ENCODE measurements at regions not wholly inside any gene's neighbourhood (a gene's known extent, or its start where the extent isn't known, plus 50 kb on each side); places are given as distances from the start of the nearest gene placed in this dataset.

GRCh38 chr11:116144387-116144958 lies 628.3 kb downstream of the BUD13 start:
- H3K4me1 ChIP-seq = no peaks in the 10 kb centered on the region
- TF ChIP-seq POLR2A (IDR thresholded peaks at IDR 0.05) = no peak
- no peak for TF ChIP-seq CTCF (IDR thresholded peaks at IDR 0.05)
- no peaks in the 10 kb centered on the region for H3K27me3 ChIP-seq
- ATAC-seq = no peak
- H3K36me3 ChIP-seq (replicated peaks in 1 of 2; ENCODE audit: insufficient read depth in 1 of 2, low read depth in 2 of 2) = no peaks in the 10 kb centered on the region
- no peaks in the 10 kb centered on the region for H3K9me3 ChIP-seq
- no peak overlapping the region for H3K27ac ChIP-seq
- DNase-seq = no peak
- intact Hi-C loops (cut with DNase I) = no loop called here
- 78 to 80% methylated on average over 16 to 17 of the region's 17 CpGs for WGBS, 2 donors
- H3K4me3 ChIP-seq = no peak overlapping the region

- intact Hi-C loops (cut with DNase I) = no loop called here
- Histone ChIP-seq H3K27ac (no peak overlapping the region), H3K27me3 (no peaks in the 10 kb centered on the region), H3K4me3 (no peak overlapping the region), H3K9me3 (no peaks in the 10 kb centered on the region), H3K36me3 (replicated peaks in 1 of 2; ENCODE audit: insufficient read depth in 1 of 2, low read depth in 2 of 2) (no peaks in the 10 kb centered on the region), H3K4me1 (no peaks in the 10 kb centered on the region)
- TF ChIP-seq CTCF (IDR thresholded peaks at IDR 0.05) (no peak), POLR2A (IDR thresholded peaks at IDR 0.05) (no peak)
- no peak for ATAC-seq
- WGBS, 2 donors = 79 to 88% methylated on average over 6 of the region's 6 CpGs
- no peak for DNase-seq
Observed at GRCh38 chr11:116138280-116138679, 634.1 kb upstream of the CADM1 start.

- no peak for ATAC-seq
- 40 to 48% methylated on average over 2 of the region's 2 CpGs for WGBS, 2 donors
- intact Hi-C loops (cut with DNase I) = no loop called here
Observed at GRCh38 chr11:116137753-116138152, 633.5 kb upstream of the CADM1 start.

GRCh38 chr11:116136987-116137674 lies 632.9 kb upstream of the CADM1 start:
- intact Hi-C loops (cut with DNase I) = no loop called here
- H3K4me1 ChIP-seq = no peaks in the 10 kb centered on the region
- no peak overlapping the region for H3K27ac ChIP-seq
- no peak overlapping the region for H3K4me3 ChIP-seq
- TF ChIP-seq CTCF (IDR thresholded peaks at IDR 0.05) (no peak), POLR2A (IDR thresholded peaks at IDR 0.05) (no peak)
- no peaks in the 10 kb centered on the region for H3K27me3 ChIP-seq
- H3K9me3 ChIP-seq = no peaks in the 10 kb centered on the region
- H3K36me3 ChIP-seq (replicated peaks in 1 of 2; ENCODE audit: insufficient read depth in 1 of 2, low read depth in 2 of 2) = no peaks in the 10 kb centered on the region
- DNase-seq (no peak), ATAC-seq (no peak)
- WGBS, 2 donors = 52 to 63% methylated on average over 9 of the region's 9 CpGs

More at GRCh38 chr11:116137753-116138152, 633.5 kb upstream of the CADM1 start:
- H3K27ac ChIP-seq = no peak overlapping the region
- no peaks in the 10 kb centered on the region for H3K36me3 ChIP-seq (replicated peaks in 1 of 2; ENCODE audit: insufficient read depth in 1 of 2, low read depth in 2 of 2)
- no peaks in the 10 kb centered on the region for H3K9me3 ChIP-seq
- no peaks in the 10 kb centered on the region for H3K4me1 ChIP-seq
- no peak for DNase-seq
- no peaks in the 10 kb centered on the region for H3K27me3 ChIP-seq
- no peak overlapping the region for H3K4me3 ChIP-seq
- no peak for TF ChIP-seq POLR2A (IDR thresholded peaks at IDR 0.05)
- no peak for TF ChIP-seq CTCF (IDR thresholded peaks at IDR 0.05)

- Histone ChIP-seq H3K36me3 (replicated peaks in 1 of 2; ENCODE audit: insufficient read depth in 1 of 2, low read depth in 2 of 2) (no peaks in the 10 kb centered on the region), H3K27ac (no peak overlapping the region), H3K27me3 (no peaks in the 10 kb centered on the region), H3K9me3 (no peaks in the 10 kb centered on the region), H3K4me3 (no peak overlapping the region), H3K4me1 (no peaks in the 10 kb centered on the region)
- 63 to 73% methylated on average over 2 of the region's 2 CpGs for WGBS, 2 donors
- TF ChIP-seq CTCF (IDR thresholded peaks at IDR 0.05) (no peak), POLR2A (IDR thresholded peaks at IDR 0.05) (no peak)
- intact Hi-C loops (cut with DNase I) = no loop called here
- ATAC-seq = no peak
- DNase-seq = no peak
Observed at GRCh38 chr11:116135891-116136290, 631.7 kb upstream of the CADM1 start.
